Stimulated activated CD4-positive, alpha-beta T cell treated with anti-CD3 and anti-CD28 coated beads, Interleukin-1b, Interleukin-23, amount 100 ng/mL, for 24 hours (primary cell): ENCODE measurements at regions not wholly inside any gene's neighbourhood (a gene's known extent, or its start where the extent isn't known, plus 50 kb on each side); places are given as distances from the start of the nearest gene placed in this dataset.
"Not testable (repeated sequence)": the region's sequence is repeated elsewhere in the genome, so short reads cannot be mapped to it uniquely, and the experiment has no call there.

Experiments used
- DNase-seq, 4 experiments: peaks; one replicate each; pipeline ENCODE4 v3.0.0-alpha.2; 2020; ENCODE audit warnings: low read depth in 4 of 4, low spot score in 1 of 4

DNA sequence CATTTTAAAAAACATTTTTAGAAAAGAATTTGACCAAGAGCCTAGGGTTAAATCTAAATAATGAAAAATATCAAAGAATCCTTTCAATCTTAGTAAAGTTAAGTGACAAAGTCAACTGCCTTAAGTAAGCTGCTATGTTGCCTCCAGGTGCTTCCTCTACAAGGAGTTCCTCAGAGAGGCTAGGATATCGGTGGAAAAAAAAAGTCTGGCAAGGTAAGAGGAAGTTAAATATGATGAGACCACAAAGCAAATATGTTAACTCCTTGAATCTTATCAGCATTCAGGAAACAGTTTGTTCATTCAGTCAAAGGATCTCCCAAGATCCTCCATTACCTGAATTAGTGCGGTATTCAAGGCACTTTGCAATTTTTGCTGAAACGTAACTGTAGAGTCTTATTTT is 563.5 kb downstream of the PTPRC start:
- DNase-seq = no peak

- DNase-seq = no peak
Measured at GRCh38 chr1:199204231-199204630, 565.4 kb downstream of the PTPRC start.

GRCh38 chr1:199205740-199206441 is 567.1 kb downstream of the PTPRC start:
- DNase-seq = no peak

- DNase-seq = no peak
Measured at GRCh38 chr1:199208847-199209246, 570.0 kb downstream of the PTPRC start.

DNA sequence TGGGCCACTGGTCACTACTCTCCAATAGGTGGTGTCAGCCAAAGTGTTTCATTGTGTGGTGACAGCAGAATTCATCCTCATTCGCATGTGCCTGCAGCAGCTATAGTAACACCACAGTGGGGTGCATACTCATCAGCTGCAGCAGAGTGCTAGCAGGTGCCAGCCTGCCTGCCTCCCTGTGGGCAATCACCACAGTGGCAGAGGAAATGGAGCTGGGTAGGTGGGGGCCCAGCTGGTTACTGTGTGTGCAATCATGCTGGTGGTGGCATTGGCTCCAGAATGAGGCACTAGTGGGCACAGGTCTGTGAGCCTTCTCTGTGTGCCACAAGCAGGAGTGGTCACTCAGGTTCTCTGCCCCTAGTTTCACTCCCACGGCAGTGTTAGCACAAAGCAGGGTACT is 579.2 kb downstream of the PTPRC start:
- no peak for DNase-seq

DNA sequence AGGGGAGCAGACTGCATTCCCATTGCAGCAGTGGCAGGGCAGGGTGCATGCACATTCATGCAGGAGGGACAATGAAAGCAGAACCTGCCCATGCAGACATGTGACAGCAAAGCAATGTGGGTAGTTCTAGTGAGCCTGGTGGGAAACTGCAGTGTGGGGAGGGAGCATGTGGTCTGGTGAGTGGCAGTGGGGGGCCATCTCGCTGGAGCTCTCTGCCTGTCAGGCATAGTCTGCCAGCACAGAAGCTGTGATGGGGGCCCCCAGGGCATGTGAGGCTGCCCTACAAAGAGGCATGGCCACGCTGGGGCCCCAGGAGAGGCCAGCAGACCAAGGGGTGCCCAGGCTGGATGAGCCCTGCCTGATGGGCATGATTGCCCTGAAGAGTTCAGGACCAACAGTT is 579.7 kb downstream of the PTPRC start:
- DNase-seq = no peak

GRCh38 chr1:199220031-199220430 is 581.2 kb downstream of the PTPRC start:
- no peak for DNase-seq

DNA sequence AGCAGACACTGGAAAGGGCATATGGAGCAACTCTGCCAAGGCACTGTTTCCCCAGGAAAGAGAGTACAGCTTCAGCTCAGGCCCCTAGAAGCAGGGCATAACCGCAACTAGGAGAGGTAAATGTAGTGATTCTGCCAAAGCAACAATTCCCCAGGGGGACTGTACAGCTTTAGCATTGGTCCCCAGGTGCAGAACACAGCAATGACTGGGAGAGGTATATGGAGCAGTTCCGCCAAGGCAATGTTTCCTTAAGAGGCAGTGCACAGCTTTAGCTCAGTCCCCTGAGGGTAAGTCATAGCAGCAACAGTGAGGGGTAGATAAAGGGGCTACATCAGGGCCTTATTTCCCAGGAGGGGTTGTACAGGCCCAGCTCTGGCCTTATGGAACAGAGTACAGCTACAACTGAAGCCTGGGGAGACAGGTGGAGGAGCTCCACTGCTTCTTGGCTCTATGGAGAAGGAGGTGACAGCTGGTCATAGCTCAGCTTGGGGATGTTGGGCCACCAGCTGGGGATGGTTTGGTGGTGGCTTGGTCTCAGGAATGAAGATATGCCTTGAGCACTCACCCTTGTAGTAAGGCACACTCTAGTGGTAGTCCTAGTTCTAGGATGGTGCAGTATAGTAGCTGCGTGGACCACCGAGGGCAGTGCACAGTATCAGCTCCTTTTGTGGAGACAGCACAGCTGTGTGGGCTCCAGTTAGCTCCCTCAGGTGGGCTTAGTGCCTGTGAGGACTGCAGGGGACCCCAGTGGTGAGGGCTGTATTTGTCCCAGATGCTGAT is 582.7 kb downstream of the PTPRC start:
- DNase-seq = no peak

DNA sequence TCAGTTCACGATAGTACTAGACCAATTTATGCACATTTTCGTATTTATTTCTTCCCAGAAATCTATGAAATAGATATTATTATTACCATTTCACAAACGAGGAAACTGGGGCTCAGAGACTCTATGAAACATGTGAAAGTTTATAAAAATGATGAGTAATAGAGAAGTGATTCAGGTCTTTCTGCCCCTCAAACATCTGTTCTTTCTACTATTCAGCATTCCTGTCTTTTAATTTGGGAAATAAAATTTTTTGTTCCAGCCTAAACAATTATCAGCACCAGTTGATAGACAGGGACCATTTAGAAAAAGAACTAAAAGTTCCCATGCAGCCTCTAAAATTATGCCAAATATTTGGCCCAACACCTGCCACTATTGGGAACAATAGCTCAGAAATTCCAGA is 585.1 kb downstream of the PTPRC start:
- no peak for DNase-seq

DNA sequence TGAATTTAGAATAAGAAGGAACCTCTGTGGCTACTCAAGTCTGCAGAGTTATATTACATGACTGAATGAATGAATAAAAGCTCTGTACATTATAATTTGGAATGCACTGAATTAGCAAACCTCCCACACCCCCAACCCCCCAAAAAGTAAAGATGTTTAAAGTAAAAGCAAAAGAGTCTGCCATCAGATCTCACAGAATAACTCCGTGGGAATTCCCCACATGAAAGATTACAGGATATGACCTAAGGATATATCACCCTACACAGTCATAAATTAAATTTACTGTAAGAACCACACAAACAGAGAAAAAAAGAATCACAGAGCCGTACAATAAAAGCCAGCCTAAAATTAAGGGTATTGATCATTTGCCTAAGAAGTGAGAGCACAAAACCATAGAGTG is 587.3 kb downstream of the PTPRC start:
- peak in 3 of 4 experiments; percentile 7 to 26 (median 13) for DNase-seq

- no peak for DNase-seq
Measured at GRCh38 chr1:199242147-199242546, 603.3 kb downstream of the PTPRC start.

DNA sequence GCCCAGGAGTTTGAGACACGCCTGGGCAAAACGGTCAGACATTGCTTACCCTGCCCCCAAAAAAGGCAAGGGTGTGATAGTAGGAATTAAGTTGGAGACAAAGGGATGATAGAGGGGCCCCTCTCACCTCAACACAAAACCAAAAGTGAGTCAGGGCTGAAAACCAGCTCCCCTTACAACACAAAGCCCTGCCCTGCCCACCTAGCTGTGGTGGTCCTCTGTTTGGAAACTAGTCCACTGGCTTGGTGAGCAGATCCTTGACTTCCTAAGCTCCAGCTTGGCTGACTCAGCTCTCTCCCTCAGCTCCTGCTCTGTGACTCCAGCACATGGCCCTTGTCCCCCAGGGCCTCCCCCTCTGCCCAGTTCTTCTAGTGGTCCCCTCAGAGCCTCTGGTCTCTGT is 603.8 kb downstream of the PTPRC start:
- no peak for DNase-seq

- DNase-seq = peak; percentile 34 to 64 (median 54)
Measured at GRCh38 chr1:199243423-199244061, 604.7 kb downstream of the PTPRC start.

DNA sequence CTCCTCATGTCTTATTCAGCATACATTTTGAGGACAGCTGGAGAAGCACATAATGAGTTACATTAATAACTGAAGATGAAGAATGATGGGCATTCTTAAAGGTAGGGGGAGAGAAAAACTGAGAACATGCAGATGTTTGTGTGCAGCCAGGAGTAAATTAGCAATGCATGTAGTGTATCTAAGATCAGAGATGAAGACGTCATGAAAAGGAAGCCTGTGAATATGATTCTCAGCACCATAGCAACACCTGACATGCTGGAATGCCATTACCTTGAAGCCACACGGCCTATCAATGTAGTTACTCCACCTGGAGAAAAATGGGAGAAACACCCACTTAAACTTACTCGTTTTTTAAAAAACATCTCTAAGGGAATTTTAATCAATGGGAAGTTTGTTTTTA is 607.1 kb downstream of the PTPRC start:
- no peak for DNase-seq

GRCh38 chr1:199246716-199247115 is 607.9 kb downstream of the PTPRC start:
- no peak for DNase-seq

- DNase-seq = no peak
Measured at GRCh38 chr1:199247891-199248290, 609.1 kb downstream of the PTPRC start.

DNA sequence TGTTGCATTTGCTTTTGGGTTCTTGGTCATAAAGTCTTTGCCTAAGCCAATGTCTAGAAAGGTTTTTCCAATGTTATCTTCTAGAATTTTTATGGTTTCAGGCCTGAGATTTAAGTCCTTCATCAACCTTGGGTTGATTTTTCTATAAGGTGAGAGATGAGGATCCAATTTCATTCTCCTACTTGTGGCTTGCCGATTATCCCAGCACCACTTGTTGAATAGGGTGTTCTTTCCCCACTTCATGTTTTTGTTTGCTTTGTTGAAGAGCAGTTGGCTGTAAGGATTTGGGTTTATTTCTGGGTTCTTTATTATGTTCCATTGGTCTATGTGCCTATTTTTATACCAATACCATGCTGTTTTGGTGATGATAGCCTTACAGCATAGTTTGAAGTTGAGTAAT is 615.2 kb downstream of the PTPRC start:
- DNase-seq = not testable (repeated sequence)

DNA sequence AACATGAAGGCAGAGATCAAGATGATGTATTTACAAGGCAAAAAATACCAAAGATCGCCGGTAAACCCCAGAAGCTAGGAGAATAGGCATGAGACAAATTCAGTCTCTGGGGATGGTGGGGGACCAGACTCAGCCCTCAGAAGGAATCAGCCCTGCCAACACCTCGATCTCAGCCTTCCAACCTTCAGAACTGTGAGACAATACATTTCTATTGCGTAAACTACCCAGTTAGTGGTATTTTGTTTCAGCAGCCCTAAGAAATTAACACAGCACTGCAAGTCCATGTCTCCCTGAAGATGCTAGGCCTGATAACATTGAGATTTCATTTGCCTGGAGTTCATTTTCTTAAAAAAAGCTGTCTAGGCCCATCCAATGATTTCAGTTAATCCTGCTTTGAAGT is 622.5 kb downstream of the PTPRC start:
- no peak for DNase-seq

- no peak for DNase-seq
Measured at GRCh38 chr1:199264283-199264682, 625.4 kb downstream of the PTPRC start.

- no peak for DNase-seq
Measured at GRCh38 chr1:199264911-199265310, 626.1 kb downstream of the PTPRC start.

DNA sequence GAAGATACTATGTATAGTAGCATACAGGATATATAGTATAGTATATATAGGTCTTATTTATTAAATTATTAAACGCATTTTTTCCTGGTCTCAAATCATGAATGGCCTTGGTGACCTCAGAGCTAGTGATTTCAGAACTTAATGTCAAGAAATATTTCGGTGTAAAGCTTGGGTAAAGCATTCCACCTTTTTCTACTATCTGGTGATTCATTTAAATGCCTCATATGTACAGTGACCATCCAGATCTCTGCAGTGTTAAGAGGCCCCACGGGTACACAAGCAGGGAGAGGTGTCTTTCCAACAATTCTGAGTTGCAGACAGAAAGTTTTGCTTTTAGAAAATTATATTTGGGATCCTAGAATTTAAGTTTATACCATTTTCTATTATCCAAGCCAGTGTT is 626.5 kb downstream of the PTPRC start:
- no peak for DNase-seq

- DNase-seq = no peak
Measured at GRCh38 chr1:199269241-199269640, 630.4 kb downstream of the PTPRC start.
